HG02870 (cell line): ENCODE measurements at regions not wholly inside any gene's neighbourhood (a gene's known extent, or its start where the extent isn't known, plus 50 kb on each side); places are given as distances from the start of the nearest gene placed in this dataset.
"Not testable (repeated sequence)": the region's sequence is repeated elsewhere in the genome, so short reads cannot be mapped to it uniquely, and the experiment has no call there.

ENCODE experiments used
- ATAC-seq: cut with Tn5 transposase; IDR thresholded peaks from one replicate; pipeline ENCODE4 v1.9.1; 2021; ENCODE audit warnings: mild to moderate bottlenecking, moderate library complexity; ENCODE audit not compliant: unreplicated experiment

GRCh38 chr1:58836408-58836807 lies 52.6 kb upstream of the JUN start:
- no peak for ATAC-seq

- no peak for ATAC-seq
Observed at GRCh38 chr1:58837886-58838285, 54.0 kb upstream of the JUN start.

GRCh38 chr1:58839147-58839795 lies 55.4 kb upstream of the JUN start:
- no peak for ATAC-seq

GRCh38 chr1:58839846-58840835 lies 56.3 kb upstream of the JUN start:
- ATAC-seq, result no peak

- no peak for ATAC-seq
Observed at GRCh38 chr1:58841455-58841854, 57.6 kb upstream of the JUN start.

- no peak for ATAC-seq
Observed at GRCh38 chr1:58842941-58843340, 59.1 kb upstream of the JUN start.

GRCh38 chr1:58844176-58844575 lies 60.3 kb upstream of the JUN start:
- ATAC-seq, result no peak

- ATAC-seq, result no peak
Observed at GRCh38 chr1:58845942-58846341, 62.1 kb upstream of the JUN start.

GRCh38 chr1:58848818-58849411 lies 65.1 kb upstream of the JUN start:
- ATAC-seq, result no peak

- no peak for ATAC-seq
Observed at GRCh38 chr1:58849551-58849950, 65.7 kb upstream of the JUN start.

GRCh38 chr1:58850636-58851035 lies 66.8 kb upstream of the JUN start:
- ATAC-seq, result no peak

- no peak for ATAC-seq
Observed at GRCh38 chr1:58852731-58853485, 69.1 kb upstream of the JUN start.

GRCh38 chr1:58854576-58854975 lies 70.7 kb upstream of the JUN start:
- ATAC-seq, result no peak

- ATAC-seq, result no peak
Observed at GRCh38 chr1:58855274-58856165, 71.7 kb upstream of the JUN start.

GRCh38 chr1:58856281-58856680 lies 72.4 kb upstream of the JUN start:
- ATAC-seq, result not testable (repeated sequence)

GRCh38 chr1:58857680-58858673 lies 74.1 kb upstream of the JUN start:
- peak; percentile 65 for ATAC-seq

- ATAC-seq, result no peak
Observed at GRCh38 chr1:58859769-58860485, 76.1 kb upstream of the JUN start.

- ATAC-seq, result no peak
Observed at GRCh38 chr1:58861076-58861475, 77.2 kb upstream of the JUN start.
